ENCODE measurements at regions not wholly inside any gene's neighbourhood (a gene's known extent, or its start where the extent isn't known, plus 50 kb on each side); places are given as distances from the start of the nearest gene placed in this dataset.

- Histone ChIP-seq H3K9me1 (ENCODE audit: insufficient read depth, low read length) (no peaks in the 10 kb centered on the region), H3K4ac (ENCODE audit: low read depth, low read length) (no peak overlapping the region), H3K23ac (ENCODE audit: low read depth, low read length) (no peak overlapping the region), H2AK5ac (ENCODE audit: low read depth, low read length) (no peak overlapping the region), H3K9me3 (ENCODE audit: control insufficient read depth, insufficient read depth, low read length) (no peaks in the 10 kb centered on the region), H3K9ac (ENCODE audit: low read depth, low read length) (no peak overlapping the region), H3K4me2 (ENCODE audit: low read depth, low read length) (no peak overlapping the region), H4K8ac (ENCODE audit: low read depth in 2 of 2, low read length in 2 of 2) (no peak overlapping the region), H3K27ac (ENCODE audit: insufficient read depth, low read length) (no peak overlapping the region), H3K18ac (ENCODE audit: low read depth, low read length) (peak overlapping the region; percentile 78; the same call in 1 of the 2 replicates), H3K56ac (ENCODE audit: extremely low read depth, insufficient read depth, low read length) (no peak overlapping the region; the same call in 1 of the 2 replicates), H3K79me1 (ENCODE audit: low read depth in 1 of 2, low read length in 2 of 2) (no peaks in the 10 kb centered on the region), H3K27me3 (ENCODE audit: control insufficient read depth, insufficient read depth, low read length) (no peaks in the 10 kb centered on the region), H3K4me1 (ENCODE audit: control insufficient read depth, insufficient read depth, low read length) (no peaks in the 10 kb centered on the region), H2AFZ (replicated peaks; ENCODE audit: low read length, poor library complexity) (no peak overlapping the region), H3K36me3 (ENCODE audit: control insufficient read depth, insufficient read depth, low read length) (no peaks in the 10 kb centered on the region), H2BK20ac (ENCODE audit: low read depth, low read length) (no peak overlapping the region; the same call in 1 of the 2 replicates), H4K5ac (ENCODE audit: low read depth, low read length) (no peak overlapping the region), H3K4me3 (ENCODE audit: insufficient read depth, low read depth, low read length) (no peak overlapping the region), H4K20me1 (ENCODE audit: insufficient read depth, low read length) (no peaks in the 10 kb centered on the region), H2BK5ac (ENCODE audit: low read depth, low read length, poor library complexity, severe bottlenecking) (peak overlapping the region; percentile 26), H2AK9ac (replicated peaks; ENCODE audit: low read depth, low read length, poor library complexity) (no peak overlapping the region), H2BK15ac (ENCODE audit: low read depth, low read length) (no peak overlapping the region), H4K91ac (ENCODE audit: insufficient read depth, low read depth, low read length) (no peak overlapping the region), H3K14ac (replicated peaks; ENCODE audit: low read depth, low read length) (no peak overlapping the region), H2BK120ac (ENCODE audit: low read depth, low read length) (peak overlapping the region; percentile 53)
- in situ Hi-C loops (cut with MboI; ENCODE audit: low sequenced_read_pairs): no loop called here
- POLR2A ChIA-PET (ENCODE audit: unreplicated experiment): no interaction called here
- TF ChIP-seq CEBPB (IDR thresholded peaks at IDR 0.05; ENCODE audit: low read depth, low read length) (no peak), ELK1 (IDR thresholded peaks at IDR 0.05; ENCODE audit: borderline replicate concordance, low read depth, low read length) (no peak), MXI1 (IDR thresholded peaks at IDR 0.05; ENCODE audit: borderline replicate concordance, low read depth, low read length) (no peak), BHLHE40 (IDR thresholded peaks at IDR 0.05; ENCODE audit: low read depth, low read length) (no peak), CHD1 (IDR thresholded peaks at IDR 0.05; ENCODE audit: low read depth, low read length) (no peak), RFX5 (IDR thresholded peaks at IDR 0.05; ENCODE audit: low read depth, low read length) (no peak), RCOR1 (IDR thresholded peaks at IDR 0.05; ENCODE audit: insufficient replicate concordance, low read length) (no peak), RAD21 (IDR thresholded peaks at IDR 0.05; ENCODE audit: low read length) (no peak), USF2 (IDR thresholded peaks at IDR 0.05; ENCODE audit: low read depth, low read length) (no peak), SMC3 (IDR thresholded peaks at IDR 0.05; ENCODE audit: low read depth, low read length) (no peak), FOS (IDR thresholded peaks at IDR 0.05; ENCODE audit: low read depth, low read length) (no peak), CTCF (conservative IDR thresholded peaks at IDR 0.05; ENCODE audit: low read depth, low read length) (no peak), POLR2A (IDR thresholded peaks at IDR 0.05; ENCODE audit: low read depth, low read length) (no peak)
- DNase-seq (peak; percentile 70), ATAC-seq (ENCODE audit: low read depth) (peak; percentile 57)
- dilution Hi-C loops (cut with HindIII; ENCODE audit: low sequenced_read_pairs, unreplicated experiment): no loop called here
- intact Hi-C loops (cut with micrococcal nuclease): no loop called here
- BruUV-seq (replicated peaks): no TSS peak
- CTCF ChIA-PET: no interaction called here
Observed at GRCh38 chr10:108801775-108802517, 1121.4 kb downstream of the XPNPEP1 start.

Data from IMR-90 (cell line).